Trophoblast cell (in vitro differentiated cells and primary cell): ENCODE measurements at regions not wholly inside any gene's neighbourhood (a gene's known extent, or its start where the extent isn't known, plus 50 kb on each side); places are given as distances from the start of the nearest gene placed in this dataset.
"Not testable (repeated sequence)": the region's sequence is repeated elsewhere in the genome, so short reads cannot be mapped to it uniquely, and the experiment has no call there.

Source experiments
- DNase-seq, 2 donors: peaks; one replicate each; pipeline ENCODE4 v3.0.0-alpha.2; 2016
- H2AFZ ChIP-seq: 2 replicates; pipeline ENCODE4 v1.6.1; 2013; ENCODE audit warnings: low read length, moderate library complexity, mild to moderate bottlenecking; ENCODE audit not compliant: insufficient read depth, poor library complexity
- H2AK5ac ChIP-seq: 2 replicates; pipeline ENCODE4 v1.6.1; 2013; ENCODE audit warnings: mild to moderate bottlenecking, low read length
- H2BK120ac ChIP-seq: 2 replicates; pipeline ENCODE4 v1.6.1; 2013; ENCODE audit warnings: low read length, mild to moderate bottlenecking, moderate library complexity; ENCODE audit not compliant: insufficient read depth, poor library complexity
- H2BK12ac ChIP-seq: 2 replicates; pipeline ENCODE4 v1.6.1; 2013; ENCODE audit warnings: mild to moderate bottlenecking, low read length, moderate library complexity
- H2BK5ac ChIP-seq: 2 replicates; pipeline ENCODE4 v1.6.1; 2013; ENCODE audit warnings: low read length, low read depth, moderate library complexity, mild to moderate bottlenecking; ENCODE audit not compliant: poor library complexity
- H3K14ac ChIP-seq: 2 replicates; pipeline ENCODE4 v1.6.1; 2013; ENCODE audit warnings: mild to moderate bottlenecking, low read length
- H3K18ac ChIP-seq: 2 replicates; pipeline ENCODE4 v1.6.1; 2013; ENCODE audit warnings: mild to moderate bottlenecking, low read length
- H3K23ac ChIP-seq: 2 replicates; pipeline ENCODE4 v1.6.1; 2013; ENCODE audit warnings: low read length
- H3K27ac ChIP-seq: 2 replicates; pipeline ENCODE4 v1.5.1; 2013; ENCODE audit warnings: low read depth, mild to moderate bottlenecking, inconsistent platforms, low read length, moderate library complexity
- H3K27me3 ChIP-seq: 2 replicates; pipeline ENCODE4 v1.6.1; 2013; ENCODE audit warnings: inconsistent platforms, mild to moderate bottlenecking, low read length, moderate library complexity; ENCODE audit not compliant: insufficient read depth
- H3K36me3 ChIP-seq, 2 experiments: 1 replicate in 1 of 2; 2 replicates in 1 of 2; pipeline ENCODE4 v1.6.1; 2013; ENCODE audit warnings: low read length in 2 of 2, mild to moderate bottlenecking in 2 of 2, moderate library complexity in 1 of 2; ENCODE audit not compliant: insufficient read depth in 2 of 2, control insufficient read depth in 1 of 2
- H3K4ac ChIP-seq: 2 replicates; pipeline ENCODE4 v1.6.1; 2013; ENCODE audit warnings: low read depth, mild to moderate bottlenecking, low read length, moderate library complexity
- H3K4me1 ChIP-seq, 2 experiments: 1 replicate in 1 of 2; 2 replicates in 1 of 2; pipeline ENCODE4 v1.6.1; 2013; ENCODE audit warnings: low read length in 2 of 2, mild to moderate bottlenecking in 2 of 2, moderate library complexity in 1 of 2; ENCODE audit not compliant: insufficient read depth in 2 of 2, control insufficient read depth in 1 of 2
- H3K4me2 ChIP-seq: 2 replicates; pipeline ENCODE4 v1.6.1; 2013; ENCODE audit warnings: inconsistent platforms, mild to moderate bottlenecking, low read length, moderate library complexity
- H3K4me3 ChIP-seq: 2 replicates; pipeline ENCODE4 v1.5.1; 2013; ENCODE audit warnings: mild to moderate bottlenecking, low read depth, low read length, inconsistent platforms
- H3K79me1 ChIP-seq: one replicate; pipeline ENCODE4 v1.6.1; 2013; ENCODE audit warnings: low read length
- H3K79me2 ChIP-seq: 2 replicates; pipeline ENCODE4 v1.6.1; 2013; ENCODE audit warnings: low read length, mild to moderate bottlenecking; ENCODE audit not compliant: control insufficient read depth, insufficient read depth, poor library complexity
- H3K9ac ChIP-seq: 2 replicates; pipeline ENCODE4 v1.6.1; 2013; ENCODE audit warnings: mild to moderate bottlenecking, low read length
- H3K9me3 ChIP-seq: 2 replicates; pipeline ENCODE4 v1.6.1; 2013; ENCODE audit warnings: low read depth, mild to moderate bottlenecking, control low read depth, inconsistent platforms, low read length; ENCODE audit not compliant: insufficient read depth
- H4K12ac ChIP-seq: 2 replicates; pipeline ENCODE4 v1.6.1; 2013; ENCODE audit warnings: low read depth, mild to moderate bottlenecking, low read length, moderate library complexity
- H4K8ac ChIP-seq: 2 replicates; pipeline ENCODE4 v1.6.1; 2013; ENCODE audit warnings: low read depth, mild to moderate bottlenecking, low read length, moderate library complexity
- H4K91ac ChIP-seq: one replicate; pipeline ENCODE4 v1.6.1; 2013; ENCODE audit warnings: low read depth, mild to moderate bottlenecking, low read length, moderate library complexity
- WGBS: extraction: QIAGEN DNeasy Blood & Tissue Kit; methylation state at CpG from one replicate; pipeline ENCODE4 v1.1.7; 2013; ENCODE audit warnings: missing lambda C conversion rate; ENCODE audit not compliant: insufficient read length, insufficient coverage; ENCODE audit errors: extremely low coverage; 5-methylcytosine and 5-hydroxymethylcytosine counted together

DNA sequence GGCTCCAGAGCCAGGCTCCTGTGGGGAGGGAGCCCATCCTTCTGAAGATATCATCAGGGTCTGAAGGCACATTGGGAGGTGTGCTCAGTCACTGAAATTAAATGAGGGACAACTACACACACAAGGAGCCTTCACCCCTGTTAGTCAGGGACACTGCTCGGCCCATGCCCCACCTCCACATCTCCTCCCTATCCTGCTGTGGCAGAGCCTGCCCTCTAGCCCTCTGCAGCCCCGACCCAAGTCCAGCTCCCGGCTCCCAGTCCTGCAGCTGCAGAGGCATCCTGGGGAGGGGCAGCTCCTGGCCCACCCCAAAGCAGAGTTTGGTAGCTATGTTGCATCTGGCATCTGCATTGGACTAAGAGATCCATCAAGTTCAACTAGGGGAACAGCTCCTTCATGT lies 136.3 kb downstream of the ZNF248 start:
- Histone ChIP-seq H3K36me3 (peaks cover 0 to 1% of the 10 kb centered on the region in 2 experiments), H2BK5ac (no peak overlapping the region), H3K79me2 (no peaks in the 10 kb centered on the region), H3K27me3 (no peaks in the 10 kb centered on the region), H2BK12ac (no peak overlapping the region), H4K91ac (no peak overlapping the region), H2AFZ (no peak overlapping the region), H4K12ac (no peak overlapping the region), H3K18ac (no peak overlapping the region), H3K9me3 (peaks cover 23% of the 10 kb centered on the region), H3K4ac (no peak overlapping the region), H3K27ac (no peak overlapping the region), H2AK5ac (no peak overlapping the region), H3K4me3 (no peak overlapping the region), H3K9ac (no peak overlapping the region), H3K4me1 (no peaks in the 10 kb centered on the region), H4K8ac (no peak overlapping the region), H3K23ac (no peak overlapping the region), H2BK120ac (no peak overlapping the region), H3K4me2 (no peak overlapping the region), H3K14ac (no peak overlapping the region), H3K79me1 (no peaks in the 10 kb centered on the region)
- WGBS, result no CpG with 5 or more reads among the region's 3 CpGs
- no peak for DNase-seq

DNA sequence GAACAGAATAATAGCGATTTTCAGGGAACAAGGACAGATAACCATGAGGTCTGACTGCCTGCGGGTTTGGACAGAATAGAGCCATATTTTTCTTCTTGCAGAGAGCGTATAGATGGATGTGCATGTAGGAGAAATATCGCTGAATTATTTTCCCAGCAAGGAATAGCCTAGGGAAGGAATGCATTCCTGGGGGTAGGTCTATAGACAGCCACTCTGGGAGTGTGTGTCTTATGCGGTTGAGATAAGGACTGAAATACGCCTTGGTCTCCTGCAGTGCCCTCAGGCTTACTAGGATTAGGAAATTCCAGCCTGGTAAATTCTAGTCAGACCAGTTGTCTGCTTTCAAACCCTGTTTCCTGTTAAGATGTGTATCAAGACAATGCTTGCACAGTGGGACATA lies 139.3 kb downstream of the ZNF248 start:
- H2AFZ ChIP-seq, H3K9ac ChIP-seq, H3K4me2 ChIP-seq, H3K27ac ChIP-seq, H3K18ac ChIP-seq, H3K4me1 ChIP-seq, H3K23ac ChIP-seq, H3K4ac ChIP-seq, H3K36me3 ChIP-seq, H3K27me3 ChIP-seq, H2BK5ac ChIP-seq, H2BK12ac ChIP-seq, H4K91ac ChIP-seq, H4K8ac ChIP-seq, H2AK5ac ChIP-seq, H3K79me1 ChIP-seq, H4K12ac ChIP-seq, H3K14ac ChIP-seq, H2BK120ac ChIP-seq, H3K4me3 ChIP-seq, H3K79me2 ChIP-seq: not testable (repeated sequence)
- DNase-seq, result peak; percentile 47 to 80
- WGBS, result no CpG with 5 or more reads among the region's 6 CpGs
- H3K9me3 ChIP-seq, result peaks cover 27% of the 10 kb centered on the region

DNA sequence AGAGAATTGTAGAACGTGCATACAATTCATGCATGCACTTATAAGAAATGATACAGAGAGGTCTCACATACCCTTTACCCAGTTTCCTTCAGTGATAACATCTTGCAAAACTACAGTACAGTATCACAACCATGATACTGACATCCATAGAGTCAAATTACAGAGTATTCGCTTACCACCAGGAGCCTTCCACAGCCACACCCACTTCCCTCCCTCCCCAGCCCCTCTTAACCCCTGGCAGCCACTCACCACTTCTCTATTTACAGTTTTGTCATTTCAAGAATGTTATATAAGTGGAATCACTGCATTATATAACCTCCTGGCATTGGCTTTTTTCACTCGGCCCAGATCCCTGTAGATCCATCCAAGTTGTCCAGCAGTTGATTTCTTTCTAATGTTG lies 143.8 kb downstream of the ZNF248 start:
- no CpG with 5 or more reads among the region's 3 CpGs for WGBS
- Histone ChIP-seq H3K4ac (no peak overlapping the region), H3K4me3 (no peak overlapping the region), H4K8ac (no peak overlapping the region), H2BK120ac (no peak overlapping the region), H3K79me1 (no peaks in the 10 kb centered on the region), H3K9ac (no peak overlapping the region), H3K4me2 (no peak overlapping the region), H2AK5ac (no peak overlapping the region), H4K91ac (no peak overlapping the region), H2BK12ac (no peak overlapping the region), H4K12ac (no peak overlapping the region), H3K14ac (no peak overlapping the region), H3K18ac (no peak overlapping the region), H2BK5ac (no peak overlapping the region), H3K27me3 (no peaks in the 10 kb centered on the region), H3K4me1 (no peaks in the 10 kb centered on the region), H3K23ac (no peak overlapping the region), H3K36me3 (peaks cover 0 to 1% of the 10 kb centered on the region in 2 experiments), H3K9me3 (peaks cover 33% of the 10 kb centered on the region), H2AFZ (no peak overlapping the region), H3K27ac (no peak overlapping the region), H3K79me2 (no peaks in the 10 kb centered on the region)
- DNase-seq, result no peak

DNA sequence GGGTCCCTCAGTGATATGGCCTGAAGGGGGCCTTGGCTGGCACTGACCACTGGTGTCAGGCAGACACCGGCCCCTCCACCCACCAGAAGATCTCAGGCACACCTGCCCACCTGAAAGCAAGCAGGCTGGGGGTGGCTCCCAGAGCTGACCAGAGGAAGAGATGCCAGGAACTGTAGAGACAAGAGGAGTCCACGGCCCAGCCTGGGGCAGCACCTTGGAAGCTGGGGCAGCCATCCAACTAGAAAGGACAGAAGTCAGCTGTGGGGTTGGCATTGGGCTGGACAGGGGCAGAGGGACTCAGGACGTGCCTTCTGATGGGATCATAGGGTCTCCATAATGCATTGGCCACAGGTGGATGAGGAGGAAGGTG lies 144.3 kb downstream of the ZNF248 start:
- Histone ChIP-seq H3K4me1 (no peaks in the 10 kb centered on the region), H2BK120ac (no peak overlapping the region), H3K9me3 (peaks cover 36% of the 10 kb centered on the region), H3K27me3 (no peaks in the 10 kb centered on the region), H3K79me1 (no peaks in the 10 kb centered on the region), H2AK5ac (no peak overlapping the region), H3K9ac (no peak overlapping the region), H3K79me2 (no peaks in the 10 kb centered on the region), H3K14ac (no peak overlapping the region), H3K4me3 (no peak overlapping the region), H3K18ac (no peak overlapping the region), H2BK5ac (no peak overlapping the region), H3K36me3 (peaks cover 0 to 1% of the 10 kb centered on the region in 2 experiments), H4K8ac (no peak overlapping the region), H3K23ac (no peak overlapping the region), H4K91ac (no peak overlapping the region), H2AFZ (no peak overlapping the region), H4K12ac (no peak overlapping the region), H2BK12ac (no peak overlapping the region), H3K4ac (no peak overlapping the region), H3K4me2 (no peak overlapping the region), H3K27ac (no peak overlapping the region)
- DNase-seq, result no peak
- WGBS, result no CpG with 5 or more reads among the region's 3 CpGs
